T-helper 2 cell treated with Interferon-gamma antibody and Interleukin-4, amounts not matched to agents 100 ng/mL and 5 ng/mL, for 36 hours (primary cell): ENCODE measurements at regions not wholly inside any gene's neighbourhood (a gene's known extent, or its start where the extent isn't known, plus 50 kb on each side); places are given as distances from the start of the nearest gene placed in this dataset.
"Not testable (repeated sequence)": the region's sequence is repeated elsewhere in the genome, so short reads cannot be mapped to it uniquely, and the experiment has no call there.

Experiments
- intact Hi-C: fragments of 100-400 bp; cut with micrococcal nuclease; formaldehyde crosslinking; loops from one replicate; pipeline ENCODE4 v1.15.1; 2023

DNA sequence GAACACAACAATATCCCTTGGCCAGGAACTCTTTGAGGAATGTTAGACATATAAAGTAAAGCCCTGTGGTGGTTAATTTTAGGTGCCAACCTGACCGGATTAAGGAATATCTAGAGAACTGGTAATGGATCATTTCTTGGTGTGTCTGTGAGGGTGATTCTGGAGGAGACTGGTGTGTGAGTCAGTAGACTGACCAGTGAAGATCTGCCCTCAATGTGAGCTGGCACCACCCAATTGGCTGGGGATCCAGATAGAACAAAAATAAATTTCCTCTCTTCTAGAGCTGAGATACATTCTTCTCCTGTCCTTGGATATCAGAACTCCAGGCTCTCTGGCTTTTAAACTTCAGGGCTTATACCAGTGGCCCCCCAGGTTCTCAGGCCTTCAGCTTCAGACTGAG is 56.2 kb upstream of the TNPO1 start:
- intact Hi-C loops = no loop called here

DNA sequence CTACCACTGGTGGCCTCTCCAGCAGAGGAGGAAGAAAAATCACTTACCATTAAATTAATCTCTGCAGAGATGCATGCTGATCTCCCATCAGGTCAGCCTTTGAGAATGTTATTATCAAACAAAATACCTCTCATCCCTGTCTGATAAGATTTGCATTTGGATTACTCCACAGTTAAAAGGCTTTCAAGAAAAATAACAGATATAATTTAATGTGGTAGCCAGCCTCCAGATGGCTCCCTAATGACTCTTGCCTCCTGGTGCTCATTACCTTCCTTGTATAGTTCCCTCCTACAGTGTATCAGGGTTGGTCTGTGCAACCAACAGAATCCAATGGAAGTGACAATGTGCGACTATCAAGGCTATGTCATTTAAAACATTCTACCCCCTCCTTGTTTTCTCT is 63.6 kb upstream of the TNPO1 start:
- intact Hi-C loops = no loop called here

DNA sequence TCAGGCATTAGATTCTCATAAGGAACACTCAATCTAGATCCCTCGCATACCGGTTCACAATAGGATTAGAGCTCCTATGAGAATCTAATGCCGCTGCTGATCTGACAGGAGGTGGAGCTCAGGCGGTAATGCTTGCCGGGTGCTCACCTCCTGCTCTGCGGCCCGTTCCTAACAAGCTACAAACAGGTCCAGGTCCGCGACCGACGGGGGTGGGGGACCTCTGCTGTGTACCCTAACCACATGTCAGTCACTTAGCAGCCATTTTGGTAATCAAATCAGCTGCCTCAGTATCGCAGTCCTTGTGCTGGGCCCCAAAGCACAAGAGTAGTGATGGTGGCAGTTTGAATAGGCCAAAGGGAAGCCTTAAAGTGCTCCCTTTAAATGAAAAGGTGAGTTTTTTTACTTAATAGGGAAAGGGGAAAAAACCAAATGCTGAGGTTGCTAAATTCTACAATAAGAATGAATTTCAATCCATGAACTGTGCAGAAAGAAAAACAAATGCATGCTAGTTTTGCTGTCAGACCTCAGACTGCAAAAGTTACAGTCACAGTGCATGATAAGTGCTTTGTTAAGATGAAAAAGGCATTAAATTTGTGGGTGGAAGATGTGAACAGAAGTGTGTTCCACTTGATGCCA is 67.0 kb upstream of the TNPO1 start:
- intact Hi-C loops = no loop called here

DNA sequence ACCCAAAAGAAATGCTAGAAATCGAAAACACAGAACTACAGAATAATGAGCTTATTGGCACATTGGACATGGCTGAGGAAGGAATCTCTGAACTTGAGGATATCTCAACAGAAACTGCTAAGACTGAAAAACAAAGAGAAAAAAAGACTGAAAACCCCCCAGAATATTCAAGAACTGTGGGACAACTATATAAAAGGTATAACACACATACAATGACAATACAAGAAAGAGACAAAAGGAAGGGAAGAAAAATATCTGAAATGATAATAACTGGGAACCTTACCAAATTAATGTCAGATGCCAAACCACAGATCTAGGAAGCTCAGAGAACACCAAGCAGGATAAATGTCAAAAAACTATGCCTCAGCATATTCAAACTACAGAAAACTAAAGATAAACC is 68.6 kb upstream of the TNPO1 start:
- intact Hi-C loops = no loop called here

DNA sequence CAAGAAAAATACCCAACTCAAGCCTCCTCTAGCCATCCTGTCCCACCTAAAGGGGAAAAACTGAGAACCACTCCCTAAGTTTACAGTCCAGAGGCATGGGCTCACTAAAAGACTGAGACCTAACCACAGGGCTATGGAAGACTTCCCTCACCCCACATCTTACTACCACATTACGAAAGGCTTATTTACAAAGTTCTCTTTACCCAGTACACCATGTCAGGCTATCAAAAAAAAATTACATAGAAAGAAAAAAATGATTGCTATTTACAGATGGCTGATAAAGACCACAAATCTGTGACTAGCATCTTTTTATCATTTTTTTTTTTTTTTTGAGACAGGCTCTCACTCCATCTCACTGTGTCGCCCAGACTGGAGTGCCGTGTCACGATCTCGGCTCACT is 69.7 kb upstream of the TNPO1 start:
- intact Hi-C loops = no loop called here

DNA sequence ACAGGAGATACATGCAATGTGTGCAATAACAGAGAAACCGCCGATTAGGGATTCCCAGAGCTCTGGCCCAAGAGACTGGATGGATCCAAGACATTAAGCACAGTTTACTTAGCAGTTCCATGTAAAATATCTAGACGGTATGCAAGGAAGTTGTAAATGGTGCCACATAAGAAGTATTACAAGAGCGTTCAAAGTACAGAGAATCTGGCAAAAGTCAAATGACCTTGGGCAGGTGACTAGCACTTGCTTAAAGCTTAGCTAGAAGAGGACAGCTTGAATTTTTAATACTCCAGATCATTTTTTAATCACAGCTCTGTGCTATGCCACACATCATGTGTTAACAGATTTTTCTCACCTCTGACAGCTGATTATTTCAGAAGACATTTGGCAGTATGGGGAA is 72.3 kb upstream of the TNPO1 start:
- intact Hi-C loops = no loop called here

DNA sequence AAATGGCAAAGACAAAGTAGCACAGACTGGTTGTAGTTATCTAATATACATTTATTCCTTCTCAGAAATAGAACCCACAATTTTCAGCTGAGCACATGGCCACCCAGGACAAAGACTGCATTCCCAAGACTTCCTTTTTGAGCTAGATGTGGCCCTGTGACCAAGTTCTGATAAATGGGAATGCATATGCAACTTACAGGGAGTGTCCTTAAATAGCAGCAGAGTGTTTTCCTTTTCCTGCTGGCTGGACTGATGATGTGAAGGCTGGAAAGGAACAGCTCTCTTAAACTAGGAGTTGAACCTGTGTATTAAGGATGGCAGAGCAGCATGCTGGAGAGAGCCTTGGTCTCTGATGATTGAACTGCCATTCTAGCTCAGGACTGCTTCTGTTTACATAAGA is 74.7 kb upstream of the TNPO1 start:
- intact Hi-C loops = no loop called here

DNA sequence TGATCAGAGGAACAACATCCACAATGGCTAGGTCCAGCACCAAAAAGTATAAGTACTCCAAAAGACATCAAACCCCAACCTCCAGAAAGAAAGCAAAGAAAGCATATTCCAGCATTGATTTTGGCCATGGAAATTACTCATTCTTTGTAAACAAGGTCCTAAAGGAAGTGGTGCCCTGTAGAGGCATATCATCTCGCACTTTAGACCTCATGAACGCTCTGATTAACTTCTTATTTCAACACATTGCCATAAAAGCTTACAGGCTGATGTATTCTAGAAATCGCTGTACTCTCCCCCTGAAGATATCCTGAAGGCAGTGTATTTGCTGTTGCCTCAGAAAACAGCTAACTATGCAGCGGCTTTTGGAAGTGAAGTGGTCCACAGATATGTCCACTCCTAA is 82.7 kb upstream of the TNPO1 start:
- intact Hi-C loops = no loop called here

DNA sequence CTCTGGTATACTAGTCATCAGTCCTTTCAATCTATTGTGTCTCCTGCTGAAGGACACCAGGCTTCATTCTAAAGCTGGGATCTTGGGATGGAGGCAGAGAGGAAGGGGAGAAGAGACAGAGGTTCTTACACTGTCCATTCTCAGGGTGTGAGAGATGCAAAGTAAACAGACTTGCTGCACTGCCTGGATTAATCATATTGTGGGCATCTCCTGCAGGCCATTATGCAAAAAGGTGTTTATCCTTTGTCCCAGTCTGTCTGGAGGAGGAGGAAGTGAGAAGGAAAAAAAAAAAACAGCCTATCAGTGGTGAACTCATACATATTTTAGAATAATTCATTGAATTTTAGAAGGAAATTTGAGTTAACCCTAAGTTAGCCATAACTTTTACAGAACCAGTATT is 92.9 kb upstream of the TNPO1 start:
- intact Hi-C loops = no loop called here

DNA sequence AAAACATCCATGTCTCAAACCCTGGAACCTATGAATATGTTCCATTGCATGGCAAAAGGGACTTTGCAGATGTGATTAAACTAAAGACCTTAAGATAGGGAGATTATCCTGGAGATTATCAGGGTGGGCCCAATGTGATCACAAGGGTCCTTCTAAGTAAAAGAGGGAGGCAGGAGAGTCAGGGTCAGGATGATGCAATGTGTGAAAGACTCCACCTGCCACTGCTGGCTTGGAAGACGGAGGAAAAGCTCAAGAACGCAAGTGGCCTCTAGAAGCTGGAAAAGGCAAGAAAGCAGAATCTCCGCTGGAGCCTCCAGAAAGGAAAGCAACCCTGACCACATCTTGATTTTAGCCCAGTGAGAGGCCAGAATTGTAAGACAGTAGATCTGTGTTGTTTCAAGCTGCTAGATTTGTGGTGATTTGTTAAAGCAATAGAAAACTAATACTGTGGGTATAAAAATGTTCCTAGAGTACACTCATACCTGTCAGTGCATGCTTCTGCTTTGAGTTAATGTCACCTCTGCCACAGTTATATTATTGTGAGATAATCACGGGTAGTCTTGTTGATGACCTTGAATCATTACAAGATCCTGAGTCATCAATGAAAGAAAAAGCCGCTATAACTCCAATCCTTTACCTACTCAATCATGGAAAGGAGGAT is 93.5 kb upstream of the TNPO1 start:
- intact Hi-C loops = no loop called here

DNA sequence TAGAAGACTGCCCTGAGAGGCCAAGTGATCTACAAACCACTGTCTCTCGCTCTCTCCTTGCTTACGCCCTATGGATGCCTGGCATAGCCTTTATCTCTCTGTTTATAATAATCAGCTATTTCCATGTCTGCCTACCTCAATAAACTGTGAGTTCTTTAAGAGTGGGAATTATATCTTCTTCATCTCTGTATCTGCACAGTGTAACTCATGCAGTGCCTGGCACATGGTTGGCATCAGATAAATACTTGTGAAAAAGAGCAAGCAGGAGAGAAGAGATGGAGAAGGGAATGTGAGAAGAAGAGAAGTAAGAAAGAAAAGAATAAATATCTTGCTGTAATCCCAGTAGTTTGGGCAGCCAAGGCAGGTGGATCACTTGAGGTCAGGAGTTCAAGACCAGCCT is 94.6 kb upstream of the TNPO1 start:
- intact Hi-C loops = no loop called here

DNA sequence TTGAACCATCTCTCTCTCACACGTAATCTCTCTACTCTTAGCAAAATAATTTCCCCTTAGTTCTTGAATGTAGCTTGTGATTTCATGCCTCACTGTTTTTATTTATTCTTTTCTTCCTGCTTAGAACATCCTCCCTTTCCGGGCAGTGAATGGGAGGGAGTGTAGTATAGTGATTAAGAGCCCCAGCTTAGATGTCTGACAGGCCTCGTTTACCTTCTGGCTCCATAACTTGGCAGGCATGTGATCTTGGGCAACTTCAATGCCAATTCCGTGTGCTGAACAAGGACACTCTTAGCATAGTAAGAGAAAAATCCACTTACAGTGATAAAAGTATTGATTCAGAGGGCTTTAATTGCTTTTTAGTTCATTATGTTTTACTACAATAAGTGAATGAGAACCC is 96.3 kb upstream of the TNPO1 start:
- intact Hi-C loops = no loop called here

DNA sequence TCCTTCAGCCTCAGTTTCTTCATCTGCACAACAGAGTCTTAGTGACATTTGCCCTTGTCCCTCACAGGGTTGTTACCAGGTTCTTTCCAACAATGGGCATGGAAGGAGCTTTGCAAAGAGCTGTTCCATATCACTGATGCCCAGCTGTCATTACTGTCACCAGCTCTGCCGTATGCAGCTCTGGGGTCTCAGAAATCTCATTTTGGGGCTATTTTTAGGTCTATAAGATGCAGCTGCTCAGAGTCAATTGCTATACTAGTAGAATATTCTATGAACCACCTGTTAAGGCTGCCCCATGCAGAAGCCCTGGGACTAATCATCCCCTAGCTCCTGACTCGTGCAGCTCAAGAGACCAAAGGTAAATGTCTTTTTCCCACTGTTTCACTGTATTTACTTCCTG is 105.1 kb upstream of the TNPO1 start:
- intact Hi-C loops = no loop called here

DNA sequence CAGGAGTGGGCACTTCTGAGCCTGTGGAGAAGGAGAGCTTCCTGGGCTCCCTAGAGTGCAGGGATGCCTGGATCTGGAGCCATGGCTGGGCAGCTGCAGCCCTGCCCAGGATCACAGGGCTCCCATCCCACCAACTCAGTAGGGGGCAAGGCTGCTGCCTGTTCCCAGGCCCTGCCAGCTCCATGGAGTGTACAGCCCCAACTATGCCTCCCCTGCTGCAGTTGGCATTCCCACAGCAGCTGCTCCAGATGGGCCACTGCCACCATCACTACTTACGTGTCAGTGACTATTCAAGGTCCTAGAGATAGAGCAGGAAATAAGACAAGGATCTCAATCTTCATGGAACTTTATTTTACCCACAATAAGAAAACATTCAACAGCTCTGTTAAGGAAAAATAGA is 107.1 kb upstream of the TNPO1 start:
- intact Hi-C loops = no loop called here

DNA sequence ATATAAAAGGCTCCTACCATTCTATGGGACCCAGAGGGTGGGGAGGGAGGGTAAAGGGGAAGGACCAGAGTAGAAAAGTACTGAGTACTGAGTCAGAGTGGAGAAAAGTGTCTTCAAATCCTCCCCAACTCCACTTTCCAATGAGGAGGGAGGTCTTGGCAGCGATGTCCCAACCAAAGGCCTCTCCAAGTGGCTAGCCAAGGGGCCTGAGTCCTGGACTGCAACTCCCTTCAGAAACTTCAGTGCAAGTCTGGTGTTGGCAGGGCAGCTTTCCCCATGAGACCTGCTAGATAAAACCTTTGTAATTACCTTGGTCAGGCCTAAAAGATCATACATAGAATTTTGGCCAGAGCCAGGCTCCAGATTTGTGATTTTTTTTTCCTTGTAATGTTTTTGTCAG is 111.3 kb upstream of the TNPO1 start:
- intact Hi-C loops = no loop called here

DNA sequence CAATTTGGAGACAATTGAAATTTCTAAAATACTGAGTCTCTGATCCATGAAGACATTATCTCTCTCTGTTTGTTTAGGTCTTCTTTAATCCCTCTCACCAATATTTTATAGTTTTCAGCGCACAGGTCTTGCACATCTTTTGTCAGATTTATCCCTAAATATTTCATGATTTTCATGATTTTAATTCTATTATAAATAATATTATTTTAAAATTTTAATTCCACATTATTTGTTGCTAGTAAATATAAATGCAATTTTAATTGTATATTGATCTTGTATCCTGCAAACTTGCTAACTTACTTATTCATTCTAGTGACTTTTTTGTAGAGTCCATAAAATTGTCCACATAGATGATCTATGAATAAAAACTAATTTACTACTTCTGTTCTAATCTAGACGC is 112.6 kb upstream of the TNPO1 start:
- intact Hi-C loops = no loop called here

DNA sequence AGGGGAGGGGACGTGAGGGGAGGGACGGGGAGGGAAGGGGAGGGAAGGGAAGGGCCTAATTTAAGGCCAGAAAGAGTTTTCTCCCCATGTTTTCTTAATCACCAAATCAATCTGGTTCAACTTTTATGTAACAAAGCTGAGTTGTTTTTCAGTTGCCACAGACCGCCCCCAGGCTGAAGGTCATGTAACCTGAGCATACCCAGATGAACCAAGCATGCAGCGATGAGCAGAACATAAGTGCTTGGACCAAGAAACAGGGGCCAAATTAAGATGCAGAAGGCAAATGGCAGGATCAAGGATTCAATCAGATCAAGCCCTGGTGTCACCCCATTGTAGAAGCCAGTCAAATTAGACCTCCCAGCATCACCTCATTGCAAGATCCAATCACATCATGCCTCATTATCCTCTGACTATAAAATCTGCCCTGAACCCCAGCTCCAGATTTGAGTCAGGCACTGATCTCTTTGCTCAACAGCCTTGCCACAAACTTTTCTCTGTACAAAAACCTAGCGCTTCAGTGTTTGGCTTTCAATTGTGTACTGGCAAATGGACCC is 113.5 kb upstream of the TNPO1 start:
- intact Hi-C loops = no loop called here

DNA sequence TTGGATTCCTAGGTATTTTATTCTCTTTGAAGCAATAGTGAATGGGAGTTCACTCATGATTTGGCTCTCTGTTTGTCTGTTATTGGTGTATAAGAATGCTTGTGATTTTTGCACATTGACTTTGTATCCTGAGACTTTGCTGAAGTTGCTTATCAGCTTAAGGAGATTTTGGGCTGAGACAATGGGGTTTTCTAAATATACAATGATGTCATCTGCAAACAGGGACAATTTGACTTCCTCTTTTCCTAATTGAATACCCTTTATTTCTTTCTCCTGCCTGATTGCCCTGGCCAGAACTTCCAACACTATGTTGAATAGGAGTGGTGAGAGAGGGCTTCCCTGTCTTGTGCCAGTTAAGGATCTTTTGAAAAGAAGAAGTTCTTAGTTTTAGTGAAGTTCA is 114.4 kb upstream of the TNPO1 start:
- intact Hi-C loops = not testable (repeated sequence)

DNA sequence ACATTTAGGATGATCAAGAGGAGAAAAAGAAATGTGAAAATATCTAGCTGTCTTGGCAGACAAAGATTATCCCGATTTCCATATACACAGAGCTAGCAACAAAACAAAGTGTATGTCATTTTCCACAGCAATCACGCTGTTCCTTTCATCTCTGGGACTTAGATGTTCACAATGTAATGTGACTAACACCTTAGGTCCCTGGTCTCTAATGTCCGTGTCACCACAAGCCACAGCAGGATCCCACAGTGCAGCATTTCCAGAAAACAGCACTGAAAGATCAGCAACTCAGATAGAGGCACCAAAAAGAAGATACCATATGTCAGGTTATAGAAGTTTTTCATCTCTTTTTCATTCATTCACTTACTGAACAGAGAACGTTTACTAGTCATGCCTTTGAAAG is 118.0 kb upstream of the TNPO1 start:
- intact Hi-C loops = no loop called here

DNA sequence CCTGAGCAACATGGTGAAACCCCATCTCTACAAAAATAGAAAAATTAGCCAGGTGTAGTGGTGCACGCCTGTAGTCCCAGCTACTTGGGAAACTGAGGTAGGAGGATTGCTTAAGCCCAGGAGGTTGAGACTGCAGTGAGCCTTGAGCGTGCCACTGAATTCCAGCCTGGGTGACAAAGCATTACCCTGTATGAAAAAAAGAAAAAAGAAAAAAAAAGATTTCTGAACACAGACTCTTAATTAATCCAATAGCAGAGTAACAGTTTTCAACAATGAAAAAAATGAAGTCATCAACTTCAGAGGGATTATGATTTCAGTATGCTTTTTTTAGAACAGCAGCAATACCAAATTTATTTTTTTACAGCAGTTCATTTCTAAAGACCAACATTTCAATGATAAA is 118.8 kb upstream of the TNPO1 start:
- intact Hi-C loops = no loop called here

DNA sequence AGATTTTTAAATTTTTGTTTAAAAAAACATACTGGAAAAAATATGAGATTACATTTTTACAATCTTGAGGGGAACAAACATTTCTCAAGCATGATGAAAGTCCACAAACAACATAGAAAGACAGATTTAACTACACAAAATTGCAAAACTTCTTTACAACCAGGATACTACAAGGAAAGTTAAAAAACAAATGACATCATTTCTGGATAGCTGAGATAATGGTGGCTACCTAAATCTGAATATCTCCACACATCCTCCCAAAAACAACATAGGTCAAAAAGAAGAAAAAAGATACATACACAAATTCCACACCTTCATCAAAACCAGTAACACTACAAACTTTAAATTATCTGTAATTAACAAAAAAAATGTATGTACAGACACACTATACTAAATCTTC is 120.8 kb upstream of the TNPO1 start:
- intact Hi-C loops = no loop called here

DNA sequence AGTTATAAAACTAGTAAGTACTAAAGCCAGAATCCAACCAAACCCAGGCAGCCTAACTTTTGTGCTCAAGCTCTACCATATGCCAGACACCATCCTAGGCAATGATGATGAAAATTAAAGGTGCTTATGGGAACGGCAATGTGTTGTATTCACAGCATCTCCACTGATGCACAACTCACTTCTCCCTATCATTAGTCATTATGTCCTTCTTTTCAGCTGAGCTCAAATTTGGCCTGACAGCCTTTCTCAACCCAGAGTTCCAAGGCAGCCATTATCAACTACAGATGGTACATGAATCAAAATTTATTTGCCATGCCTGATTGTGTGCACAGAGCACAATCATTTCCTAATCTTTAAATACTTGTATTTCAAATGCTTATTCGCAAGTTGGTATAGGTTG is 121.6 kb upstream of the TNPO1 start:
- intact Hi-C loops = no loop called here

DNA sequence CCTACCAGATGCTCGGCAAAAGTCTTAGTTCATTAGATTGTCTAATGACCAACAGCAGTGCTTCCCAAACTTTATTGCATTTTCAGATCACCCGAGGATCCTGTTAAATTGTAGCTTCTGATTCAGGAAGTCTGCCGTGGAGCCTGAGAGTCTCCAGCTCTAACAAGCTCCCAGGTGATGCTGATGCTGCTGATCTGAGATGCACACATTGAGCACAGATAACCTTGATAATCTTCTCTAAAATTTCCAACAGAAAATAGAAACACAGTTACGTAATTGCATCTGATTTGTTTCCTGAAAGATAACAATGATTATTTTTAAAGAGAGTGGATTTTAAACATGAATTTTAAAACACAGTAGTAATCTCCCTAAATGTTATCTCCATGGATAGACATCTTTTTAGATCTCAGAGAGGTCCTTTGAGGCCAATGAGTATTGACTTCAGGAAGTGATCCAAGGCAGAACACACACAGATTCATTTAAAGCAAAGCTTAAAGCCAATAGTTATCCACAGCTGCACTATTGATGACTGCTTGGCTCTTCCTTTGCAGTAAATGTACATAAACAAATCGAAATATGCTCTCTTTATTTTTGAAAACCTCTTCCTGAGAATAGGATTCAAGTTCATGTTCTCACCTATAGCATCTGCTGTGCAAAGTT is 122.8 kb upstream of the TNPO1 start:
- intact Hi-C loops = no loop called here
